Fibroblast of the conjunctiva (primary cell): ENCODE measurements at regions not wholly inside any gene's neighbourhood (a gene's known extent, or its start where the extent isn't known, plus 50 kb on each side); places are given as distances from the start of the nearest gene placed in this dataset.

Experiments
- DNase-seq: peaks from one replicate; pipeline ENCODE4 v3.0.0-alpha.2; 2010; ENCODE audit warnings: low read depth

- DNase-seq: no peak
Observed at GRCh38 chr18:67589325-67589724, 72.8 kb upstream of the DSEL start.

GRCh38 chr18:67586101-67586500, 69.6 kb upstream of the DSEL start:
- no peak for DNase-seq

GRCh38 chr18:67583621-67584020, 67.1 kb upstream of the DSEL start:
- DNase-seq: no peak

- no peak for DNase-seq
Observed at GRCh38 chr18:67582488-67582887, 66.0 kb upstream of the DSEL start.

GRCh38 chr18:67581178-67581577, 64.7 kb upstream of the DSEL start:
- DNase-seq: no peak

- no peak for DNase-seq
Observed at GRCh38 chr18:67577386-67577785, 60.9 kb upstream of the DSEL start.

GRCh38 chr18:67574749-67575148, 58.2 kb upstream of the DSEL start:
- no peak for DNase-seq

- DNase-seq: no peak
Observed at GRCh38 chr18:67568166-67568565, 51.6 kb upstream of the DSEL start.
